HCT116 (cell line): ENCODE measurements at regions not wholly inside any gene's neighbourhood (a gene's known extent, or its start where the extent isn't known, plus 50 kb on each side); places are given as distances from the start of the nearest gene placed in this dataset.

Experiments
- ATAC-seq: fragments of 200-7000 bp; cut with Tn5 transposase; 2 replicates; pipeline ENCODE4 v1.9.1; 2020; ENCODE audit warnings: mild to moderate bottlenecking, moderate library complexity
- BruUV-seq: library from RNA; stranded (reverse); fragments of 400-500 nt; replicated peaks from 2 replicates; lab custom pipeline; 2021; lab: Mats Ljungman, UMichigan
- CTCF ChIA-PET: fragments of 300-600 bp; sonication (Branson Sonifier 250); formaldehyde crosslinking; loops from one replicate; lab custom pipeline; 2021; ENCODE audit warnings: antibody characterized with exemption; lab: Charles Lee
- POLR2A ChIA-PET: fragments of 300-600, 350-600 bp; sonication (Branson Sonifier 250); formaldehyde crosslinking; loops from one replicate; lab custom pipeline; 2021; ENCODE audit warnings: antibody characterized with exemption; lab: Charles Lee
- RAD21 ChIA-PET, 2 experiments: fragments of 300-600 bp; sonication (Branson Sonifier 250); formaldehyde crosslinking; loops; one replicate each; lab custom pipeline; 2023; ENCODE audit warnings: low total read pairs in 2 of 2; ENCODE audit not compliant: uncharacterized antibody in 2 of 2, unreplicated experiment in 2 of 2, low non-redundant PET in 1 of 2; lab: Charles Lee
- DNase-seq: peaks from one replicate; pipeline ENCODE4 v3.0.0-alpha.2; 2010; ENCODE audit warnings: low read depth, low spot score
- H2AFZ ChIP-seq: fragments of 200-600 bp; shearing (Covaris generic), sonication (generic); 2 replicates; pipeline ENCODE4 v1.6.1; 2017; ENCODE audit warnings: low read depth, mixed run types, mixed read lengths, antibody characterized with exemption, low read length; ENCODE audit not compliant: poor library complexity, severe bottlenecking
- H3K27ac ChIP-seq: 2 replicates; pipeline ENCODE4 v1.5.1; 2012; ENCODE audit warnings: low read depth, low read length
- H3K27me3 ChIP-seq: fragments of 200-600 bp; sonication (generic); 2 replicates; pipeline ENCODE4 v1.6.1; 2016; ENCODE audit warnings: mixed run types, low read length, mixed read lengths; ENCODE audit not compliant: insufficient read depth
- H3K36me3 ChIP-seq, 2 experiments: fragments of 200-500 bp in 1 of 2; fragments of 200-600 bp in 1 of 2; sonication (Bioruptor generic) in 1 of 2; sonication (generic) in 1 of 2; 2 replicates each; pipeline versions ENCODE4 v1.5.1 to v1.6.1; 2014 to 2016; ENCODE audit warnings: low read length in 2 of 2, inconsistent platforms in 1 of 2, mixed read lengths in 1 of 2, mixed run types in 1 of 2; ENCODE audit not compliant: insufficient read depth in 2 of 2, control insufficient read depth in 1 of 2
- H3K4me1 ChIP-seq, 2 experiments: fragments of 200-600 bp in 1 of 2; sonication (generic) in 1 of 2; 2 replicates each; pipeline versions ENCODE4 v1.5.1 to v1.6.1; 2012 to 2017; ENCODE audit warnings: low read length in 2 of 2, inconsistent platforms in 1 of 2, mild to moderate bottlenecking in 1 of 2, mixed read lengths in 1 of 2, mixed run types in 1 of 2, moderate library complexity in 1 of 2; ENCODE audit not compliant: insufficient read depth in 2 of 2, control insufficient read depth in 1 of 2
- H3K4me2 ChIP-seq: fragments of 200-600 bp; sonication (generic); 2 replicates; pipeline ENCODE4 v1.6.1; 2017; ENCODE audit warnings: mixed run types, low read length, mixed read lengths
- H3K4me3 ChIP-seq, 2 experiments: fragments of 200-600 bp in 1 of 2; sonication (generic) in 1 of 2; replicated peaks in 1 of 2; 2 replicates each; pipeline ENCODE4 v1.5.1; 2011 to 2016; ENCODE audit warnings: low read length in 2 of 2, control low read depth in 1 of 2, low read depth in 1 of 2, mild to moderate bottlenecking in 1 of 2, mixed read lengths in 1 of 2, mixed run types in 1 of 2
- H3K79me2 ChIP-seq: fragments of 200-600 bp; sonication (generic); 2 replicates; pipeline ENCODE4 v1.6.1; 2017; ENCODE audit warnings: mild to moderate bottlenecking, mixed run types, low read length, moderate library complexity, mixed read lengths; ENCODE audit not compliant: insufficient read depth
- H3K9ac ChIP-seq: fragments of 200-600 bp; sonication (generic); 2 replicates; pipeline ENCODE4 v1.6.1; 2016; ENCODE audit warnings: low read length, mixed read lengths
- H3K9me2 ChIP-seq: fragments of 200-600 bp; sonication (generic), shearing (Covaris generic); 2 replicates; pipeline ENCODE4 v1.6.1; 2017; ENCODE audit warnings: mixed run types, mild to moderate bottlenecking, moderate library complexity; ENCODE audit not compliant: insufficient read depth
- H3K9me3 ChIP-seq, 2 experiments: fragments of 200-500 bp in 1 of 2; fragments of 200-600 bp in 1 of 2; sonication (Bioruptor generic) in 1 of 2; sonication (generic) in 1 of 2; 2 replicates each; pipeline ENCODE4 v1.6.1; 2014 to 2017; ENCODE audit warnings: low read length in 2 of 2, mixed read lengths in 2 of 2, inconsistent platforms in 1 of 2, low read depth in 1 of 2, mild to moderate bottlenecking in 1 of 2, mixed run types in 1 of 2, moderate library complexity in 1 of 2; ENCODE audit not compliant: control insufficient read depth in 1 of 2, insufficient read depth in 1 of 2
- H4K20me1 ChIP-seq: fragments of 200-600 bp; sonication (generic), shearing (Covaris generic); 2 replicates; pipeline ENCODE4 v1.6.1; 2017; ENCODE audit warnings: mixed run types, mild to moderate bottlenecking, moderate library complexity; ENCODE audit not compliant: insufficient read depth
- CBX3 ChIP-seq: IDR thresholded peaks from 2 replicates; pipeline ENCODE4 v1.6.1; 2012; ENCODE audit warnings: low read depth
- CEBPB ChIP-seq: IDR thresholded peaks from 2 replicates; pipeline ENCODE4 v1.6.1; 2012; ENCODE audit warnings: low read depth
- EGR1 ChIP-seq: IDR thresholded peaks from 2 replicates; pipeline ENCODE4 v1.6.1; 2012; ENCODE audit warnings: low read depth
- EZH2 ChIP-seq: fragments of 200-600 bp; sonication (generic); IDR thresholded peaks from 2 replicates; pipeline ENCODE4 v1.6.1; 2017; ENCODE audit warnings: antibody characterized with exemption, mixed run types
- SRF ChIP-seq: IDR thresholded peaks from 2 replicates; pipeline ENCODE4 v1.6.1; 2012; ENCODE audit warnings: low read depth
- TCF7L2 ChIP-seq: IDR thresholded peaks from 2 replicates; pipeline ENCODE4 v1.7.0; 2011; ENCODE audit warnings: borderline replicate concordance, inconsistent platforms; ENCODE audit not compliant: insufficient read depth, insufficient read length; ENCODE audit errors: extremely low read depth
- ZNF274 ChIP-seq: fragments of 200-500 bp; sonication (Bioruptor generic); IDR thresholded peaks from 2 replicates; pipeline ENCODE4 v1.6.1; 2014; ENCODE audit warnings: mild to moderate bottlenecking, low read depth, low read length, inconsistent platforms
- intact Hi-C: fragments of 100-400 bp; cut with micrococcal nuclease; formaldehyde crosslinking; loops from 2 replicates; pipeline ENCODE4 v1.10.0; 2022
- TF ChIP-seq, protein P1 (sequence below): IDR thresholded peaks from 2 replicates; pipeline ENCODE4 v1.6.1; 2012
- TF ChIP-seq, protein P2 (sequence below): IDR thresholded peaks from 2 replicates; pipeline ENCODE4 v1.6.1; 2012; ENCODE audit warnings: low read depth

DNA sequence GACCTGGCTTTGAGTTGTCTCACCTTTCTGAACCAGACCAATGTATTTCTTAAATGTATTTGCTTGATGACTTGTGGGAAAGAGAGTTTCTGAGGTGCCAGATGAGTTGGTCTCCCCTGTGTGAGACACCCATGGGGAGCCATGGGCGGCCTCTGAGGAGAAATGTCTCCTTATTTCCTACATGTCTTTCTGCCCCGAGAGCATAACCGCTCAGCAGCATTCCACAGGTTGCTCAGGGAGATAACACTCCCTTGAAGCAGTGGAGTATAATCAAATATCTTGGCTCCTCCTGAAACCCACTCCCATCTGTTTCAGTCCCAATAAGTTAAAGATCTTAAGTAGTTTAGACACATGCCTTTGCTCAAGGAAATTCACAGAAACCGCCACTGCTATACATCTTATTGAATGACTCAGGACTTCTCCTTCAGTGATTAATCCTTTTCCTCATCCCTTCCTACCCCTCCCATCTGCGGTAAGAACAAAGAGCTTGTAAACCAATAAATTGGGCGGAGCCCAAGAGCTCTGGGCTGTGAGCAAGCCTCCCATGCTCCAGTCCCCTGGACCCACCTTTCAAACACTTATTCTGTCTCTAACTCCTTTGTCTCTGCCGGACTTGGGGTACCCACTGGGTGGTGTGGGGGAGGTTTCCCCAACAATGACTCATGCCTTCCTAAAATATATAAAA lies 285.5 kb upstream of the LRRTM4 start (continued):
- no peak for TF ChIP-seq SRF
- TF ChIP-seq CEBPB: no peak
- no peak for TF ChIP-seq CBX3
- no peak for TF ChIP-seq TCF7L2
- TF ChIP-seq ZNF274: no peak
- TF ChIP-seq EZH2: no peak
- TF ChIP-seq, protein P1, sequence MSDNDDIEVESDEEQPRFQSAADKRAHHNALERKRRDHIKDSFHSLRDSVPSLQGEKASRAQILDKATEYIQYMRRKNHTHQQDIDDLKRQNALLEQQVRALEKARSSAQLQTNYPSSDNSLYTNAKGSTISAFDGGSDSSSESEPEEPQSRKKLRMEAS: no peak

DNA sequence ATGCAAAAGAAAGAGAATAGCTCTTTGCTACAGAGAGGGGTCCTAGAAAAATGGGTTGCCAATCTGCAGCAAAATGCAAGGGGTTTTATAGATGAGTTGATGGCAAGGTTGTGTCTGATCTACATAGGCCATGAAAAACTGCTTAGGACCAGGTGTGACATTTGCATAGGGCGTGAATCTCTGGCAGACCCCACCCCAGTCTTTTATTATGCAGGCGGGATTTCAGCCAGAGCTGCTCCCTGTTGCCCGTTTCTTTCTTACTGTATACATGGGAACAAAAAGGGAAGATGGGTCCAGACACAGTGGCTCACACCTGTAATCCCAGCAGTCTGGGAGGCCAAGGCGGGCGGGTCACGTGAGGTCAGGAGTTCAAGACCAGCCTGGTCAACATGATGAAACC lies 286.4 kb upstream of the LRRTM4 start:
- ChIA-PET CTCF (no interaction called here), RAD21 (no interaction called here), POLR2A (no interaction called here)
- DNase-seq: no peak
- no peak overlapping the region for H3K4me3 ChIP-seq
- no peak overlapping the region for H3K4me2 ChIP-seq
- no peaks in the 10 kb centered on the region for H3K36me3 ChIP-seq
- no TSS peak for BruUV-seq
- peaks cover 0 to 14% of the 10 kb centered on the region in 2 experiments; a peak in 2 of 4 replicates for H3K9me3 ChIP-seq
- no peaks in the 10 kb centered on the region for H3K79me2 ChIP-seq
- H3K9ac ChIP-seq: no peak overlapping the region
- H3K27ac ChIP-seq: no peak overlapping the region
- H2AFZ ChIP-seq: no peak overlapping the region
- no peak for ATAC-seq
- TF ChIP-seq, protein P2, sequence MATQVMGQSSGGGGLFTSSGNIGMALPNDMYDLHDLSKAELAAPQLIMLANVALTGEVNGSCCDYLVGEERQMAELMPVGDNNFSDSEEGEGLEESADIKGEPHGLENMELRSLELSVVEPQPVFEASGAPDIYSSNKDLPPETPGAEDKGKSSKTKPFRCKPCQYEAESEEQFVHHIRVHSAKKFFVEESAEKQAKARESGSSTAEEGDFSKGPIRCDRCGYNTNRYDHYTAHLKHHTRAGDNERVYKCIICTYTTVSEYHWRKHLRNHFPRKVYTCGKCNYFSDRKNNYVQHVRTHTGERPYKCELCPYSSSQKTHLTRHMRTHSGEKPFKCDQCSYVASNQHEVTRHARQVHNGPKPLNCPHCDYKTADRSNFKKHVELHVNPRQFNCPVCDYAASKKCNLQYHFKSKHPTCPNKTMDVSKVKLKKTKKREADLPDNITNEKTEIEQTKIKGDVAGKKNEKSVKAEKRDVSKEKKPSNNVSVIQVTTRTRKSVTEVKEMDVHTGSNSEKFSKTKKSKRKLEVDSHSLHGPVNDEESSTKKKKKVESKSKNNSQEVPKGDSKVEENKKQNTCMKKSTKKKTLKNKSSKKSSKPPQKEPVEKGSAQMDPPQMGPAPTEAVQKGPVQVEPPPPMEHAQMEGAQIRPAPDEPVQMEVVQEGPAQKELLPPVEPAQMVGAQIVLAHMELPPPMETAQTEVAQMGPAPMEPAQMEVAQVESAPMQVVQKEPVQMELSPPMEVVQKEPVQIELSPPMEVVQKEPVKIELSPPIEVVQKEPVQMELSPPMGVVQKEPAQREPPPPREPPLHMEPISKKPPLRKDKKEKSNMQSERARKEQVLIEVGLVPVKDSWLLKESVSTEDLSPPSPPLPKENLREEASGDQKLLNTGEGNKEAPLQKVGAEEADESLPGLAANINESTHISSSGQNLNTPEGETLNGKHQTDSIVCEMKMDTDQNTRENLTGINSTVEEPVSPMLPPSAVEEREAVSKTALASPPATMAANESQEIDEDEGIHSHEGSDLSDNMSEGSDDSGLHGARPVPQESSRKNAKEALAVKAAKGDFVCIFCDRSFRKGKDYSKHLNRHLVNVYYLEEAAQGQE: no peak
- TF ChIP-seq EGR1 (no peak), ZNF274 (no peak)
- H3K27me3 ChIP-seq: no peaks in the 10 kb centered on the region
- H4K20me1 ChIP-seq: no peaks in the 10 kb centered on the region
- no peaks in the 10 kb centered on the region for H3K9me2 ChIP-seq
- intact Hi-C loops: no loop called here
- H3K4me1 ChIP-seq: no peaks in the 10 kb centered on the region
